SK-N-SH treated with all-trans-retinoic acid at 6 μM for 48 hours (cell line): ENCODE measurements at regions not wholly inside any gene's neighbourhood (a gene's known extent, or its start where the extent isn't known, plus 50 kb on each side); places are given as distances from the start of the nearest gene placed in this dataset.

Experiments used
- PPARA ChIP-seq: fragments of 250-450 bp; sonication (Bioruptor Pico); IDR thresholded peaks from 2 replicates; pipeline ENCODE4 v1.5.0; 2020; ENCODE audit warnings: mild to moderate bottlenecking, borderline replicate concordance
- SNAI2 ChIP-seq: fragments of 250-450 bp; sonication (Bioruptor Pico); IDR thresholded peaks from 2 replicates; pipeline ENCODE4 v1.5.0; 2020; ENCODE audit warnings: mild to moderate bottlenecking, moderate library complexity
- ZFP3 ChIP-seq: fragments of 250-450 bp; sonication (Bioruptor Pico); IDR thresholded peaks from 2 replicates; pipeline ENCODE4 v1.5.0; 2020; ENCODE audit warnings: mild to moderate bottlenecking, moderate library complexity
- TF ChIP-seq, protein P1 (sequence below): fragments of 250-450 bp; sonication (Bioruptor Pico); IDR thresholded peaks from 2 replicates; pipeline ENCODE4 v1.8.0; 2021; ENCODE audit warnings: low read depth, mild to moderate bottlenecking, moderate library complexity, borderline replicate concordance
- TF ChIP-seq, protein P2 (sequence below): fragments of 250-450 bp; sonication (Bioruptor Pico); IDR thresholded peaks from 2 replicates; pipeline ENCODE4 v1.8.0; 2020; ENCODE audit warnings: mild to moderate bottlenecking, moderate library complexity, borderline replicate concordance
- TF ChIP-seq, protein P3 (sequence below): fragments of 250-450 bp; sonication (Bioruptor Pico); IDR thresholded peaks from 2 replicates; pipeline ENCODE4 v1.5.1; 2020; ENCODE audit warnings: low read depth, mild to moderate bottlenecking, moderate library complexity

DNA sequence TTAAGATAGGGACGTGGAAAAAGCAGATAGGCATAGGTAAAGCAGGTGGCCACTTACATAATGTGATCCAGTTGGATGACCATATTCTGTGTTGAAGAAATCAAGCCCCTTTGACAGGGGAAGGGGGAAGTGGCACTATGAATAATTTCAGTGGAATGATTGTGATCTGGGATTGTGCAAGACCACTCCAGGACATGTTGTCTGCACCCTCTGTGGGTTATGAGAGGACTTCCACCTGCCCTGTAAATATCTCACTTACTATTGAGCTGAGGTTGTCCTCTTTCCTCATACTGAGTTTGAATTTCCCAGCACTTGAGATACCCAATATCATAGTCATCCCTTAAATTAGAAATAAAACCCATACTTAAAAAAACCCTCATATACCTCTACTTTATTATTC lies 220.7 kb downstream of the IRS1 start:
- no peak for TF ChIP-seq PPARA
- no peak for TF ChIP-seq ZFP3 (CRISPR knock-in tag)
- TF ChIP-seq, protein P1, sequence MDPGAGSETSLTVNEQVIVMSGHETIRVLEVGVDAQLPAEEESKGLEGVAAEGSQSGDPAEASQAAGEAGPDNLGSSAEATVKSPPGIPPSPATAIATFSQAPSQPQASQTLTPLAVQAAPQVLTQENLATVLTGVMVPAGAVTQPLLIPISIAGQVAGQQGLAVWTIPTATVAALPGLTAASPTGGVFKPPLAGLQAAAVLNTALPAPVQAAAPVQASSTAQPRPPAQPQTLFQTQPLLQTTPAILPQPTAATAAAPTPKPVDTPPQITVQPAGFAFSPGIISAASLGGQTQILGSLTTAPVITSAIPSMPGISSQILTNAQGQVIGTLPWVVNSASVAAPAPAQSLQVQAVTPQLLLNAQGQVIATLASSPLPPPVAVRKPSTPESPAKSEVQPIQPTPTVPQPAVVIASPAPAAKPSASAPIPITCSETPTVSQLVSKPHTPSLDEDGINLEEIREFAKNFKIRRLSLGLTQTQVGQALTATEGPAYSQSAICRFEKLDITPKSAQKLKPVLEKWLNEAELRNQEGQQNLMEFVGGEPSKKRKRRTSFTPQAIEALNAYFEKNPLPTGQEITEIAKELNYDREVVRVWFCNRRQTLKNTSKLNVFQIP (CRISPR knock-in tag) = no peak
- no peak for TF ChIP-seq SNAI2 (CRISPR knock-in tag)
- TF ChIP-seq, protein P2, sequence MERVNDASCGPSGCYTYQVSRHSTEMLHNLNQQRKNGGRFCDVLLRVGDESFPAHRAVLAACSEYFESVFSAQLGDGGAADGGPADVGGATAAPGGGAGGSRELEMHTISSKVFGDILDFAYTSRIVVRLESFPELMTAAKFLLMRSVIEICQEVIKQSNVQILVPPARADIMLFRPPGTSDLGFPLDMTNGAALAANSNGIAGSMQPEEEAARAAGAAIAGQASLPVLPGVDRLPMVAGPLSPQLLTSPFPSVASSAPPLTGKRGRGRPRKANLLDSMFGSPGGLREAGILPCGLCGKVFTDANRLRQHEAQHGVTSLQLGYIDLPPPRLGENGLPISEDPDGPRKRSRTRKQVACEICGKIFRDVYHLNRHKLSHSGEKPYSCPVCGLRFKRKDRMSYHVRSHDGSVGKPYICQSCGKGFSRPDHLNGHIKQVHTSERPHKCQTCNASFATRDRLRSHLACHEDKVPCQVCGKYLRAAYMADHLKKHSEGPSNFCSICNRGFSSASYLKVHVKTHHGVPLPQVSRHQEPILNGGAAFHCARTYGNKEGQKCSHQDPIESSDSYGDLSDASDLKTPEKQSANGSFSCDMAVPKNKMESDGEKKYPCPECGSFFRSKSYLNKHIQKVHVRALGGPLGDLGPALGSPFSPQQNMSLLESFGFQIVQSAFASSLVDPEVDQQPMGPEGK (CRISPR knock-in tag) = no peak
- TF ChIP-seq, protein P3, sequence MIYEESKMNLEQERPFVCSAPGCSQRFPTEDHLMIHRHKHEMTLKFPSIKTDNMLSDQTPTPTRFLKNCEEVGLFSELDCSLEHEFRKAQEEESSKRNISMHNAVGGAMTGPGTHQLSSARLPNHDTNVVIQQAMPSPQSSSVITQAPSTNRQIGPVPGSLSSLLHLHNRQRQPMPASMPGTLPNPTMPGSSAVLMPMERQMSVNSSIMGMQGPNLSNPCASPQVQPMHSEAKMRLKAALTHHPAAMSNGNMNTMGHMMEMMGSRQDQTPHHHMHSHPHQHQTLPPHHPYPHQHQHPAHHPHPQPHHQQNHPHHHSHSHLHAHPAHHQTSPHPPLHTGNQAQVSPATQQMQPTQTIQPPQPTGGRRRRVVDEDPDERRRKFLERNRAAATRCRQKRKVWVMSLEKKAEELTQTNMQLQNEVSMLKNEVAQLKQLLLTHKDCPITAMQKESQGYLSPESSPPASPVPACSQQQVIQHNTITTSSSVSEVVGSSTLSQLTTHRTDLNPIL (CRISPR knock-in tag) = no peak
